Adipose tissue (tissue), 3 donors: ENCODE measurements at regions not wholly inside any gene's neighbourhood (a gene's known extent, or its start where the extent isn't known, plus 50 kb on each side); places are given as distances from the start of the nearest gene placed in this dataset.

Source experiments
- H3K27ac ChIP-seq: one replicate; pipeline ENCODE4 v1.5.1; 2013; ENCODE audit warnings: low read depth, low read length
- WGBS, 3 donors: extraction: QIAGEN DNeasy Blood & Tissue Kit; methylation state at CpG; one replicate each; pipeline ENCODE4 v1.1.7; 2013; 5-methylcytosine and 5-hydroxymethylcytosine counted together
- donor health status: healthy with polysubstance abuse.
- donor health status: Bipolar disorder and iron deficiency.
- donor health status: healthy.

- 87 to 95% (median 90%) methylated on average over 3 of the region's 3 CpGs for WGBS, 3 donors
- no peak overlapping the region for H3K27ac ChIP-seq
Measured at GRCh38 chr9:16306586-16306985, 563.9 kb downstream of the BNC2 start.

- 19 to 98% (median 82%) methylated on average over 2 of the region's 2 CpGs for WGBS, 3 donors
- no peak overlapping the region for H3K27ac ChIP-seq
Measured at GRCh38 chr9:16307626-16308195, 562.8 kb downstream of the BNC2 start.

- WGBS, 3 donors, result 69 to 77% (median 75%) methylated on average over 5 of the region's 5 CpGs
- H3K27ac ChIP-seq, result no peak overlapping the region
Measured at GRCh38 chr9:16308645-16309044, 561.8 kb downstream of the BNC2 start.

DNA sequence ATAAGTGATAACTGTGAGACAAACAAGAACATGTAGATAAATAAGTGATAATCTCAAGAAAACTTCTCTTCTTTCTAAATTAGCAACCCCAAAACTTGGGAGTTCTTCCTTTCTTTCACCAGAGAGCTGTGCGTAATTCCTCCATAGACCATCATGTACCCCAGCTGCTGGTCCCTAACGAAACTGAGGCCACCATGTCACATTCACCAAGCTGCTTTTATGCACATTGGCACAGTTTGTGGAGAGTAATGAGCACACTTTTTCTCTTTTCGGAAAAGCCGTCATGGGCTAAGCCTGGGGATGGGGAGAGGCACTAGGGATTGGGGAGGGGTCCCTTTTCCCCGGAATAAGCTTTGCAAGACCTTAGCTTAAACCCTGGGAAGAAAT lies 561.4 kb downstream of the BNC2 start:
- WGBS, 3 donors, result 72 to 82% (median 72%) methylated on average over 5 of the region's 5 CpGs
- no peak overlapping the region for H3K27ac ChIP-seq

DNA sequence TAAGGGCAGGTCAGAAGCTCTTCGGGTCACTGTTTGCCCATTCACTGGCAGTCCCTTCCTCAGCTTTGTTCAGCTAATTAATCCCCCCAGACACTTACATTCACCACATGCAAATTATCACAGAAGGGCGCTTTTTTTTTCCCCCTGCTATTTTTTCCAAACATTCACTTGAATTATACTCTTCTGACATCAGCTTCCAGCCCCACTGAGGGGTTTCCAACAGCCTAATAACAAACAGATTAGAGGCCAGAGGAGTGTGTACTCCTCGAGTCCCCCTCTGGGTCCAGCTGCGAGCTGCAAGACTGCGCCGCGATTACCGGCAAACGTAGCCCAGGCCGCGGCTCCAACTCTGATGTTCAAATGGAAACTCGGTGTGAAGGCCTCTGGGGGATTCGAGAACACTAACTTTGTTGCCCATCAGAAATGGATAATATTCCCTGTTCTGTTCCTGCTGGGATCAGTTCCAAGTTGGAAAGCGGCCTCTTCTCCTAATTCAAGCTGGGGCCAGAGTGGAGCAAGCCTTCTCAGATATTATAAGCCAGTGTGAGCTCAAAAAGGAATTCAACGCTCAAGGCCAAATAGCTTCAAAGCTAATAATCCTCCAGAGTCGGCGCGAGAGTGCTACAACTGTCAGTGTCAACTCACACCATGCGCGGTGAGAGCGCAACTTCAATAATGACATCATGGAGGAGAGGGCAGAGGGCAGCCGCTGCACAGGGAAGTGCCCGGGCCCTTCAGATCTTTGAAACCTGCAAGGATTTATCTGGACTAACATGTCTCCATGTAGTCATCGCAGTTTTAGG lies 560.8 kb downstream of the BNC2 start:
- H3K27ac ChIP-seq, result no peak overlapping the region
- WGBS, 3 donors, result 54 to 66% (median 65%) methylated on average over 24 of the region's 24 CpGs

DNA sequence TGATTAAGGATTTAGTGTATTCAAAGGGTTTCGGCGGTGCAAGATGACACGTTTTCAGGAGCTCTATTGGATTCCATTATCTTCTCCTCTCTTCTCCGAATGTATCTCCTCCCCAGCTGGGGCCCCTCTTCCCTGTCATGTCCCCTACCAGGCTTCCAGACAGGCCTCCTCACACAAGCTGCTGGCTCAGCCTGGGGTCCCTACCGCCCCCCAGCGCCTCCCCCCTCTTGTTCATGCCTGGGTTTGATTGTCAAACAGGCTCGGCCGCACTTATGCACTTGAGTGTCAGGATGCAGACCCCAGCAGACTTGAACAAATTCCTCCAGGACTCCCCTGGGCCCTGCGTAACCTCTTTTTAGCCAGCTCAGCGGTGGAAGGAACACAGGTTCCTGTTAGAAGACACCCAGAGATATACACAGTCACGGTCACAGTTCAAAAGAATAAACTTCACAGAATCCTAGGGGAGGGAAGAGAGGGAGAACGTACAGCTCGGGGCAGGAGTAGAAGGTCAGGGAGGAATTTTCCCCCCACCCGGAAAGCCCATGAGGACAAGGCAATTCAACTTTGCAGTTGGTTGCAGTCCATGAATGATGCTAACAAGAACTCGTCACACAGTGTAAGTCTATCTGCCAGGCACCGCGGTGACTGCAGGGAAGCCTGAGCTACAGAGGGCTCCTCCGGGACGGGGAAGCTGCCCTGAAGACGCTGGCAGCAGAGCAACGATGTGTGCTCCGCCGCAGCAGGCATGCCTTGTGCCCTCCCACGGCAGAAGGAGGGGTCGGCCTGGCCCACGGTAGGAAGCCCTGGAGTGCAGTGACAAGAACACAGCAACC lies 560.0 kb downstream of the BNC2 start:
- no peak overlapping the region for H3K27ac ChIP-seq
- WGBS, 3 donors, result 55 to 74% (median 67%) methylated on average over 26 of the region's 26 CpGs

DNA sequence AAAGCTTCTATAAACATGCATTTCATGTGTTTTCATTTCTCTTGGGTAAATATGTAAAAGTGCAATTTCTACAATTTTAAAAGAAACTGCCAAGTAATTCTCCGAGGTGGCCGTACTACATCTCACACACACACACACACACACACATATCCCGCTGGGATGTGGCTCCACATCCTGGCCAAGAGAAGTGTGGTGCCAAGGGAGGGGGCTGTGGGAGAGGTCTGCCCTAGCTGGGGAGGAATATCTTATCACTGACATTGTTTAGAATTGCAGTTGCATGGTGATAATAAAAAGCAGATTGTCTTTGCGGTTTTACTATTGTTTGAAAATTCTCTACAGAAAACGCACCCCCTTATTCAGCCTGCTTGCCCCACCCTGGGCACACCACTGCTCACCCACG lies 558.4 kb downstream of the BNC2 start:
- WGBS, 3 donors, result 44 to 65% (median 54%) methylated on average over 6 of the region's 6 CpGs
- H3K27ac ChIP-seq, result no peak overlapping the region

GRCh38 chr9:16312962-16313546 lies 557.4 kb downstream of the BNC2 start:
- 87 to 91% (median 89%) methylated on average over 10 of the region's 10 CpGs for WGBS, 3 donors
- no peak overlapping the region for H3K27ac ChIP-seq

DNA sequence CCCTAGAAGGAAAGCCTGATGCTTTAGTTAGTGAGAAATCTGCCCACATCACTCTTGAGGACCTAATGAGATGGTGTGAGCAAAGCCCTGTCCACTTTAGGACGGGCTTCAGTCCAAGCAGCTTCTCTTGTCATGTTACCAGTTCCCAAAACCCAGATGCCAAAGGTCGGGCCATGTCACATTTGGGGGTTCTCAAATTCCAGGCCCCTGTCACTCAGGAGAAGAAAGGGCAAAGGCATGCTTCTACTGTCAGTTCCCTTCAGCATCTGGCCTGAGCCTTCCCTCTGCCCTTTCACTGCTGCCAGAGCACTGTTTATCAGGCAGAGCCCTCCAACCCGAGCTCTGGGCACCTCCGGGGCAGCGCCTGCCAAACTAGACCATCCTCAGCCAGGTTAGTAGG lies 556.0 kb downstream of the BNC2 start:
- H3K27ac ChIP-seq, result no peak overlapping the region
- WGBS, 3 donors, result 86 to 88% (median 86%) methylated on average over 5 of the region's 5 CpGs

GRCh38 chr9:16315720-16316119 lies 554.8 kb downstream of the BNC2 start:
- H3K27ac ChIP-seq, result no peak overlapping the region
- 53 to 79% (median 58%) methylated on average over 6 of the region's 6 CpGs for WGBS, 3 donors

DNA sequence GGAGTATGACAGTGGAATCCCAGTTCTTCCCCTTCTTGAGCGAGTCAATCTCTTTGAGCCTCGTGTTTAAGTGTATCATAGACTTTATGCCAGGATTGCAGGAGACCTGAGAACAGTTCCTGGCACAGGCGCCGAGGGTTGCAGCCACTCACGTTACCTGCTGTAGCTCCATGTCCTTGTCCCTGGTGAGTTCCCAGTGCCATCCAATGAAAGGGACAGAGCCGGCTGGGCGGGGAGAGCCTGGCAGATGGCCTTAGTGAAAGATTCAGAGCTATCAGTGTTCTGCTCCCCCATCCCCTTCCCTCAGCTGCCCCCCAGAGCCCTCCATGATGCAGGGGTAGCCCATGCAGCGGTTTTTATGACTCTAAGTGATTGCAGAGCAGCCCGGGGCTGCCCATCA lies 554.0 kb downstream of the BNC2 start:
- 76 to 86% (median 84%) methylated on average over 9 of the region's 9 CpGs for WGBS, 3 donors
- no peak overlapping the region for H3K27ac ChIP-seq

DNA sequence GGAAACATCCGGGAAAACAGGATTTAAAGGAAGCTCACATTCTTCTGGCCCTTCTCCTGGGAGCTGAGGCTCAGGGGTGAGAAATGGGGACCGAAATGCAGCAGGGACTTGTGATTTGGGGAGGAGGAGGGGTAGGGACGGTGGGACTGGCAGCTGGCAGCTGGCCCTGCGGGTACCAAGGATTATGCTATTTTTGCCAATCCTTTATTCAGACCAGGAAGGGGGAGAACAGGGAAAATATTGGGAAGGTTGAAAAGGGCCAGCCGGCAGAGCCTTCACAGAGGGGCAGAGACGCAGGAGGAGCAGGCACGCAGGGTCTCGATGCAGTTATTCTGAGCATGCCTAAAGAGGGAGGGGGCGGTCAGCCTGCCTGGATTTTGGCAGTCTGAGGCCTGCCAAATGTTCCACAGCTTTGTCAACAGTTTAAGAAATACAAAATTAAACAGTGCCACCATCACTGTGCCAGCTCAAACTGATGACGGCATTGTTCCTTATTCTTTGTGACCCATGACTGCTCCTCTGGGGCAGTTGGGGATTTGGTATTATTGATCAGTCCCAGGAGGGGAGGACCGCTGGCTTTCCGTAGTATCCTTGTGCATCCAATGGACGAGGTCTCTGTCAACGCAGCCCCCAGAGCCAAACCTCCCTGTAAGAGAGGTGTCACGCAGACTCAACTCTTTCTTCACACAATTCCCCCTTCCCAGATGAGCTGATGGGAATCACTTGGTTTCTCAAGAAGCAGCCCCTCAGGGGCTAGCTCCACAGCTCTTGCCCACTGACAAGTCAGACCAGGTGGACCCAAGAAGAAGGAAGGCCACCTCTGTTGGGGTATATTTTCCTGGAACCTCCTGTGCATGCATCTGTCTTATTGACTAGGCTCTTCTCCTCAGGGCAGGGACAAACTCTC lies 553.3 kb downstream of the BNC2 start:
- no peak overlapping the region for H3K27ac ChIP-seq

GRCh38 chr9:16318516-16319060 lies 551.9 kb downstream of the BNC2 start:
- 83 to 92% (median 90%) methylated on average over 20 of the region's 20 CpGs for WGBS, 3 donors
- no peak overlapping the region for H3K27ac ChIP-seq

More for the DNA sequence above, 553.3 kb downstream of the BNC2 start:
- 79 to 84% (median 82%) methylated on average over 15 of the region's 15 CpGs for whole genome bisulfite sequencing, 3 donors

GRCh38 chr9:16319646-16320045 lies 550.8 kb downstream of the BNC2 start:
- WGBS, 3 donors, result 90 to 96% (median 96%) methylated on average over 3 of the region's 3 CpGs
- no peak overlapping the region for H3K27ac ChIP-seq

DNA sequence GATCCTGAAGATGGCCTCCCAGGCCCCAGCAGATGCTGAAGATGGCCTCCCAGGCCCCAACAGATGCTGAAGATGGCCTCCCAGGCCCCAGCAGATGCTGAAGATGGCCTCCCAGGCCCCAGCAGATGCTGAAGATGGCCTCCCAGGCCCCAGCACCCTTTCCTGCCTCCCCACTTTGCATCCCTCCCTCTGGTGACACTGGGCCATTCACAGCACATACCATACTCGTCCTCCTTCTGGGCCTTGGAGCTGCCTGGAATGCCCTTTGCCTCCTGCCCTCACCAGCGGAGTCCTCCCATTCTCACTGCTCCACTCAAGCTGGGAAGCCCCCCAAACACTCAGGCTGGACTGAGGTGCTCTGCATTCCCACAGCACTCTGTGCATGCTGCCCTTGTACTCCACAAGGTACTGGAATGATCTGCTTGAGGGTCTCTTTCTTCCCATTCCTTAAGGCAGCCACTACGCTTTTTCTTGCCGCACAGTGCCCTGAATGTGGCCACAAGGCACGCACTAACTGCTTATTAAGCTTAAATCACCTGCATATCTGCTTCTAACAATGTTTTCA lies 550.0 kb downstream of the BNC2 start:
- 92 to 96% (median 93%) methylated on average over 5 of the region's 5 CpGs for WGBS, 3 donors
- no peak overlapping the region for H3K27ac ChIP-seq

DNA sequence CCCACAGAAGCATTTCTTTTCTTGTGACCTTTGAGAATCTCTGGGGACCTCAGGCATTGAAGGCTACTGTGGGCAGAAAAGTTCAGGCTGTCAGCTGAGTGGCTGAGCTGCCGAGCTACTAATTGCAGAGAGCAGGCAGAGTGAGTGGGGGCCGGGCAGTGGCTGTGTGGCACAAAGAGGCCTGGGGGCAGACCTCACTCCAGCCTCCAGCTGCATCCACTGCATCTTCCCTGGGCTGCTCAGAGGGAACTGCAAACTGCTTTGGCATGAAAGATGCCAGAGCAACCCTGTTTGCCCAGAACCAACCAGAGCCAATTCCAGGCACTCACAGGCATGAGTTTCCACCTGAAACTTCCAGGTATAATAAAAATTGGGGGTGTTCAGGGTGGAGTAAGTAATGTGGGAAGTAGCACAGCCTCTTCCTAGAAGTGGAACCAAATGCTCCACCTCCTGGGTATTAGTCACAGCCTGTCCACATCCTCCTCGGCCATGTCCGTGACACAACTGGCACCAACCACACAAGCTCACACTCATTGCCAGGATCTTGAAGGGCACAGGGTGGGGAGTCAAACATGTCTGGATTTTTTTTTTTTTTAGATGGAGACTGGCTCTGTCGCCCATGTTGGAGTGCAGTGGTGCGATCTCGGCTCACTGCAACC lies 548.9 kb downstream of the BNC2 start:
- WGBS, 3 donors, result 65 to 70% (median 67%) methylated on average over 7 of the region's 7 CpGs
- H3K27ac ChIP-seq, result no peak overlapping the region

DNA sequence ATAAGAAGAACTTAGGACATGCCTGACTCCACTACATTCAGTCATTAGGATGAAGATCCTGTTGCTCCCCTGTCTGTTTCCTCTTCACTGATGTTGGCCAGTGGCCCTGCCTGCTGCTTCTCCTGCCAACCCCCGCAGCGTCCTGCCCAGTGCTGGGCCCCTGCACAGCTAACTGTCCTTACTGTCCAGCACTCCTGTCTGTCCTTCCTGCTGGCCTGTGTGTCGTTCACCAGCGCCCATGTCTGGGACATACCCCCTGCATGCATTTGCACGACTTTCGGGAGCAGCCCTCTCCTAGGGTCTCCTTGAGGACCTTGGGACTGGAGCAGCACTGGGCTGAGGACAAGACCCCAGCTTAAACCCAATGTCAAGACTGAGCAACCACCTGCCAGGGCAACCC lies 547.6 kb downstream of the BNC2 start:
- no peak overlapping the region for H3K27ac ChIP-seq
- 64 to 82% (median 79%) methylated on average over 6 of the region's 6 CpGs for WGBS, 3 donors
